Astrocyte of the cerebellum (primary cell): ENCODE measurements at regions not wholly inside any gene's neighbourhood (a gene's known extent, or its start where the extent isn't known, plus 50 kb on each side); places are given as distances from the start of the nearest gene placed in this dataset.

Experiments used
- DNase-seq: peaks from one replicate; pipeline ENCODE4 v3.0.0-alpha.2; 2011; ENCODE audit warnings: low read depth
- H3K4me3 ChIP-seq: 2 replicates; pipeline ENCODE4 v1.5.1; 2011; ENCODE audit warnings: mild to moderate bottlenecking, low read depth, low read length, moderate library complexity
- in situ Hi-C: cut with HindIII; loops from 2 replicates; pipeline ENCODE4 v1.10.0; 2017; ENCODE audit warnings: low sequenced_read_pairs
- TF ChIP-seq, protein P1 (sequence below): IDR thresholded peaks from 2 replicates; pipeline ENCODE4 v1.5.1; 2012; ENCODE audit warnings: low read length, low read depth, moderate library complexity, mild to moderate bottlenecking; ENCODE audit errors: missing control alignments

DNA sequence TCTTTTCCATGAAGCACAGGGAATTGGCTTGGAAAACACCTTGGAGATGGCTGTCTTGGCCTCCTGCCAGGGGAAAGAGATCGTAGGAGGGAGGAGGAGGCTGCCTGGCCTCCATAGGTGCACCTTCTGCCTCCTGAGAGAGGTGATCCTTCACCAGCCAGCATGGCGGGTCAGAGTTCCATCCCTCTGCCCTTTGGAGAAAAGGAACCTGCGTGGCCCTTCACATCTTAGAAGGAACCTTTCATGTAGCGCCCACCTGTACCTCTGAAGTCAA is 58.2 kb upstream of the DRD2 start:
- H3K4me3 ChIP-seq: no peak overlapping the region
- DNase-seq: no peak
- in situ Hi-C loops: no loop called here
- TF ChIP-seq, protein P1, sequence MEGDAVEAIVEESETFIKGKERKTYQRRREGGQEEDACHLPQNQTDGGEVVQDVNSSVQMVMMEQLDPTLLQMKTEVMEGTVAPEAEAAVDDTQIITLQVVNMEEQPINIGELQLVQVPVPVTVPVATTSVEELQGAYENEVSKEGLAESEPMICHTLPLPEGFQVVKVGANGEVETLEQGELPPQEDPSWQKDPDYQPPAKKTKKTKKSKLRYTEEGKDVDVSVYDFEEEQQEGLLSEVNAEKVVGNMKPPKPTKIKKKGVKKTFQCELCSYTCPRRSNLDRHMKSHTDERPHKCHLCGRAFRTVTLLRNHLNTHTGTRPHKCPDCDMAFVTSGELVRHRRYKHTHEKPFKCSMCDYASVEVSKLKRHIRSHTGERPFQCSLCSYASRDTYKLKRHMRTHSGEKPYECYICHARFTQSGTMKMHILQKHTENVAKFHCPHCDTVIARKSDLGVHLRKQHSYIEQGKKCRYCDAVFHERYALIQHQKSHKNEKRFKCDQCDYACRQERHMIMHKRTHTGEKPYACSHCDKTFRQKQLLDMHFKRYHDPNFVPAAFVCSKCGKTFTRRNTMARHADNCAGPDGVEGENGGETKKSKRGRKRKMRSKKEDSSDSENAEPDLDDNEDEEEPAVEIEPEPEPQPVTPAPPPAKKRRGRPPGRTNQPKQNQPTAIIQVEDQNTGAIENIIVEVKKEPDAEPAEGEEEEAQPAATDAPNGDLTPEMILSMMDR: no peak

DNA sequence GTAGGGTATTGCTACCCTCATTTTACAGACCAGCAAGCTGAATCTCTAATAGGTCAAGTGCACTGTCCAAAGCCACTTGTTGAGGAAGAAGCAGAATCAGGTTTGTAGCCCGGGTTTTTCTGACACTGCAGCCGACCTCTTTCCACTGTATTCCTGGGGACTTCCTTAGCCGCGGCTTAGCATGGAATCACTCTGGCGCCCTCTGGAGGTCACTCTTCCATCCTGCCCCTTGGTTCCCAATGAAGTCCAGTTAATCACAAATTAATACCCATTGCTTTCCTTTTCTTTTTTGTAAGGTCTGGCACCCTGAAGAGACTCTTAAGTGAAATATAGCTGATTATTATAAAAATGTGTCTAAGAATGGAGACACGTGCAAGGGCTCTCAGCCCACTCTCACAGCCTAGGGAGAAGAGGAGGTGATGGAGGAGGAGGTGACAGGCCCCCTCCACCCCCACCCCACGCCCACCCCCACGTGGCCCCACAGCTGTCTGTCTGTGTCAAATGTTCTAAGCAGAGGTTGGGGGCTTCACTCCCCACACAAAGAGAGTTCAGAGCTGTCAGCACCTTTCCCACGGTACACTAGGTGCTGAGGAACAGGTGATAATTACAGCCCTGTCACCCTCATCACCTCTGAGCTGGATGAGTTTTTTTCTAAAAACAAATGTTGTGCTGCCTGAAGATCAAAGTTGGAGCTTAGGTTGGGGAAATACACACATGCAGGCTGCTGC is 57.7 kb upstream of the DRD2 start:
- no peak overlapping the region for H3K4me3 ChIP-seq
- peak; percentile 60 for DNase-seq
- TF ChIP-seq, protein P1: peak; percentile 95
- in situ Hi-C loops: no loop called here

DNA sequence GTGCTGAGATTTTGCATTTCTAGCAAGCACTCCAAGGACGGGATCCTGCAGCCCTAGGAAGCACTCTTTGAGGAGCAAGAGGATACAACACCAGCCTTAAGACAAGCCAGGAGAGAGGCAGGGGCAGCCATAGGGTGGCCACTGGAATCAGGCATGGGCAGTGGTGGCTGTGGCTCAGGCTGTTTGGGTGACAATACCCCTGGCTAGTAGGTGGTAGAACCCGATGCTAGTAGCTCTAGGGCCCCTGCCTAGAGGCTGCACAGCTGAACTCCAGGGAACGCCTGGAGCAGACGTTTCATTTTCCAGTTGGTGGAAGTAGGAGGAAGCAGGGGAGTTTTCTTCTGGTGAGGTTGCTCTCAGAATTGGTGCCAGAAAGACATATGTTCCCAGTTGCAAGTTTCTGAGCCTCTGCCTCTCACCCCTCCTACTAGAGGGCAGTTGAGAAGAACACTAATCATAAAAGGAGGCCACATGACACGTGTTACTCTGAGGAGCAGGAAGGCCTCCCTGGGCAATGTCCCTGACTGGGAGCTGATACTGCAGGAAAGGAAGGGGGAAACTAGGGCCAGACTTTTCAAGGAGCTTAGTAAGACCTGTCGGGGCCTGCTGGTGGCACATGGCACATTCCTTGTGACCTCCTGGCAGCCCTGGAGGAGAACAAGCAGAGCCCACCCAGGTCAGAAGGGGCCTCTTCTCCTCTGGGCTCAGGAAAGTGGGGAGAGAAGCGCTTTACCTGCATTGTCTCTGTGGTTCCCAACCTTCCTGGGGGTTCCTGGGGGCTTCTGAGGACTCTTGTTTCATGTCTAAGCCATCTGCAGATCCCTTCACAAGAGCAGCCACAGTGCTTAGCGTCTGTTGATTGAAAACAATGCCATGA is 56.6 kb upstream of the DRD2 start:
- TF ChIP-seq, protein P1: no peak
- no peak for DNase-seq
- no peak overlapping the region for H3K4me3 ChIP-seq
- in situ Hi-C loops: no loop called here

DNA sequence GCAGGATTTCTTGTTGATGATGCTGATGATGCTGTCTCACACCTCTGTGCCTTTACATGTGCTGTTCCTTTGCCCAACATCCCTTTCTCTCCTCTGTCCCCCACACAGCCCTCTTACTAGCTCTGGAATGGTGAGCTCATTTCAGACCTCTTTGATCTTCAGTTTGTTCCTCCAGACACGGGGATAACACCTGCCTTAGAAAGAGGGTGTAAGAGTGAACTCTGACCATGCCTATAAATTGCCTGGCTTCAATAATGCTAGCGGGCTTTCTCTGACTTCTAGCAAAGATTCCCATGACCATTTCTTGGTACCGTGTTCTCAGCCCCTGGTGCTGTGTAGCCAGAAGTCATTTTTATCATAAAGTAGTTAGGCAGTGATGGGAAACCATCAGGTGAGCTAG is 55.9 kb upstream of the DRD2 start:
- H3K4me3 ChIP-seq: no peak overlapping the region
- TF ChIP-seq, protein P1: no peak
- in situ Hi-C loops: no loop called here
- no peak for DNase-seq

DNA sequence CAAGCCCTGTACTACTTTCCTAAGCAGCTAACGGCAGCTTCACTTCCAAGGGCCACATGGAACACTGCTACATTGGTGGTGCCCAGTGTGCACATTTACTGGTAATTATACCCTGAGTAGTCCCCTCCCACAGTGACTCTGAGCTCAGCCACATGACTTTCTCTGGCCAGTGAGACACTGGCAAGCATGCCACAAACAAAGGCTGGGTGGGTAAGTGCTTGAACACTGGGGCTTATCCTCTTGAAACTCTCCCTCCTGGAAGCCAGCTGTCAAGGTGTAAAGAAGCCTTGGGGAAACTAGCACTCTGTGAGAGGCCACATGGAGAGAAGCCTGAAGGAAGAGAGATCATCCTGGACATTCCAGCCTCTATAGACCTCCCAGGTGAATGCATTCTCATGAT is 54.4 kb upstream of the DRD2 start:
- H3K4me3 ChIP-seq: no peak overlapping the region
- in situ Hi-C loops: no loop called here
- no peak for DNase-seq
- TF ChIP-seq, protein P1: no peak

DNA sequence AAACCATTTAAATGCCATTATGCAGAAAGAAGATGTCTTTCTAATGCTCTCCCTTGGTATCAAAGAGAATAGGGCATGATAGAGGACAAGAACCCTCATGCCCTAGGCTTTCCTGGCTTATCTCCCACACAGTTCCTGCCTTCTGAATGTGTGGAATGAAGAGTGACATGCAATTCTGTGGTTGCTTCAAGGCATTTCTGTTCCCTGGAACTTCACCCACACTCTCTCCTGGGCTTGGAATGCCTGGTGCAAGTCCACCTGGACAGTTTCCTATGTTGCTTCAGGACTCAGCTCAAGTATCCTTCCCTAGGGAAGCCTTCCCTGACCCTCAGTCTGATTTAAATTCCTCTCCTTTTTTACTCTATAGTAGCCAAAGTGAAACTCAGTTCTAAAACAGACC is 53.8 kb upstream of the DRD2 start:
- in situ Hi-C loops: no loop called here
- TF ChIP-seq, protein P1: no peak
- DNase-seq: peak; percentile 59
- no peak overlapping the region for H3K4me3 ChIP-seq
